Vagina (tissue), 2 donors: ENCODE measurements at regions not wholly inside any gene's neighbourhood (a gene's known extent, or its start where the extent isn't known, plus 50 kb on each side); places are given as distances from the start of the nearest gene placed in this dataset.

Source experiments
- CTCF ChIP-seq, 3 experiments: fragments of 450-650 bp in 2 of 3; fragments of 200-600 bp in 1 of 3; sonication (generic) in 1 of 3; IDR thresholded peaks; one replicate each; pipeline ENCODE4 v1.5.1; 2017 to 2019; ENCODE audit warnings: antibody characterized with exemption in 3 of 3, mild to moderate bottlenecking in 2 of 3, moderate library complexity in 2 of 3
- POLR2A ChIP-seq, 2 donors: fragments of 450-650 bp; IDR thresholded peaks; one replicate each; pipeline ENCODE4 v1.6.1; 2017; ENCODE audit warnings: antibody characterized with exemption in 2 of 2, mild to moderate bottlenecking in 2 of 2, moderate library complexity in 2 of 2
- POLR2AphosphoS5 ChIP-seq, 2 donors: sonication (generic); formaldehyde crosslinking; IDR thresholded peaks; one replicate each; pipeline ENCODE4 v1.9.0; 2017; ENCODE audit warnings: antibody characterized with exemption in 2 of 2, mild to moderate bottlenecking in 2 of 2, low read depth in 1 of 2; ENCODE audit not compliant: insufficient read depth in 1 of 2

- no peak for TF ChIP-seq CTCF (IDR thresholded peaks at IDR 0.05)
- TF ChIP-seq POLR2AphosphoS5 (IDR thresholded peaks at IDR 0.05; ENCODE audit: insufficient read depth in 1 of 2, low read depth in 1 of 2) = no peak
- no peak for TF ChIP-seq POLR2A (IDR thresholded peaks at IDR 0.05)
Measured at GRCh38 chr2:230619491-230619890, 93.2 kb upstream of the CAB39 start.
